ENCODE measurements at regions not wholly inside any gene's neighbourhood (a gene's known extent, or its start where the extent isn't known, plus 50 kb on each side); places are given as distances from the start of the nearest gene placed in this dataset.
"Not testable (repeated sequence)": the region's sequence is repeated elsewhere in the genome, so short reads cannot be mapped to it uniquely, and the experiment has no call there.

GRCh38 chr3:11898611-11899325, 52.1 kb upstream of the TAMM41 start:
- no peak for ATAC-seq

DNA sequence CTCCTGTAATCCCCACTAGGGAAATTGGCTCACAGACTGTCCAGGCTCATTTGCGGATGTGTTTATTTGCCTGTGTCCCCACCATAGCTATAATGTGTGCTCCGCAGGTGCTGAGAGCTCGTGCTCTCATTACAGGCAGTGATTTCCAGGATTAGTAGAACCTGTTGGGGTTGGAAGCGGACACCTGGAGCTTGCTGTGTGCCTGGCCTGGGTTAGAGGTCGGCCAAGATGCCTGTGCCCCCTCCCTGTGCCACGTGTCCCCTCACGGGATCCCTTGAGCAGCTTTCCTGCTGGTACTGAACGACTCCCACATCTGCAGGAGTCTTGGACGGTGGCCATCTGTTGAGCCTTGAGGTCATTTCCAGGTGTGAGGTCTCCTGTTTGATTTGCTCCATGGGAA, 52.7 kb upstream of the TAMM41 start:
- ATAC-seq = not testable (repeated sequence)

- no peak for ATAC-seq
Measured at GRCh38 chr3:11899826-11900225, 53.1 kb upstream of the TAMM41 start.

- ATAC-seq = no peak
Measured at GRCh38 chr3:11900824-11901223, 54.1 kb upstream of the TAMM41 start.

GRCh38 chr3:11901286-11901875, 54.7 kb upstream of the TAMM41 start:
- no peak for ATAC-seq

- ATAC-seq = no peak
Measured at GRCh38 chr3:11903047-11903446, 56.4 kb upstream of the TAMM41 start.

GRCh38 chr3:11903447-11903846, 56.8 kb upstream of the TAMM41 start:
- ATAC-seq = no peak

GRCh38 chr3:11904157-11904556, 57.5 kb upstream of the TAMM41 start:
- ATAC-seq = no peak

- no peak for ATAC-seq
Measured at GRCh38 chr3:11906407-11906806, 59.7 kb upstream of the TAMM41 start.

GRCh38 chr3:11907667-11908660, 61.3 kb upstream of the TAMM41 start:
- no peak for ATAC-seq

DNA sequence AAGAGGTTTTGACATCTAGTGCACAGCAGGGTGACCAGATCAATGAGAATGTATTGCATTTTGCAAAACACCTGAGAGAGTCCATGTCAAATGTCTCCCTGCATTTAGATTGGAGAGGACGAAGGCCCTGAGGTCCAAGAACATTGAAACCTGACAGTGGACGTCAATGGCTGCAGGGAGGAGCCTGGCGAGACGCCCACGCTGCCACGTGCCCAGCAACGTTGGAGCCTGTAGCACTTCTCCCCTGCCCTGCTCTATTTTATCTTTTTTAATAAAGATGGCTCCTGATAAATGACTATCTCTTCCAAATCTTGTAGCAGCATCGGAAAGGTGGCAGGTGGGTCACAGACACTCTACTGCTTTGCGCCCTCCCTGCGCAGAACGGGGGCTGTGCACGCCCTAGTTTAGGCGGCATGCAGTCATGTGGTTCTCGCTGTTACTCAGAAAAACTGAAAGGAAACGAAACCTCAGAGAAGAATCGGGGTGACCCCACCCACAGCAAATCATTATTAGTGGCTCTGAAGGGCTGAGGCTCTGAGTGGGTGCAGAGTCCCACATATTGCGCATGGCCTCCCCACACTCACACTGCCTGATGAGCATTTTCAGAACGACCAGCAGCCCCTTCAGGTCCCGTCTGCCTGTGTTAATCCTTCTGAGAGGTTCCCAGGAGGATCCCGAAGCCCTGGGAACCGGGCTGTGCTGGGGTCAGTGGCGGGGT, 62.5 kb upstream of the TAMM41 start:
- ATAC-seq = no peak

GRCh38 chr3:11909726-11910125, 63.0 kb upstream of the TAMM41 start:
- ATAC-seq = no peak

DNA sequence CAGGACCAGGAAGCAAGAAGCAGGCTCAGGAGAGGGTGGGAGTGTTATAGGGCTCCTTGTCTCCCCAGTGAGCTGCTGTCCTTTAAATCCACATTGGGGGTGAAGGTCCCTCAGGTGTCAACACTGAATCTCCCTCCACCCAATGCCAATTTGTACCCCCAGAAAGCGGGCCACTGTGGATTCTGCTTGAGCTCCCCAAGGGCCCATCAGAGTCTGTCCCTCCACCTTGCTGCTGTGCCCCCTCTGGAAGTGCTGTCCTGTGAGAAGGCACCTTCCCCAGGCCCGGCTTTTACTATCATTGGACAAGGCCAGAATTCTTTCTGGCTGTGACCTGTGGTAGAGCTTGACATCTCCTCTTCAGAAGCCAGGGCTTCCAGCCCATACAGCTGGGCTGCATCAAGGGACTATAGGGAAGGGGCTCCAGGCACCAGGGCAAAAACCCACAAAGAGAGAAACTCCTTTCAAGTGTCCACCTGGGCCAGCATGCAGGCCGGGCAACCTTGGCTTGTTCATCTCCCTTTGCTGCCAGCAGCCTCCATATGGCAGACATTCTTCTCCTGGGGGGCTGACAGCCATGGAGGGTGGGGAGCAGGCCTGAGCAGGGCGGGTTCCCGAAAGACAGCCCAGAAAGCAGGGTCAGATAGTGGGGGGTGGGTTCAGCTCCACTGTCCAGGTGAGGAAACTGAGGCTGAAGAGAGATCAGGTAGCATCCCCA, 63.7 kb upstream of the TAMM41 start:
- not testable (repeated sequence) for ATAC-seq

GRCh38 chr3:11910971-11911531, 64.4 kb upstream of the TAMM41 start:
- no peak for ATAC-seq

- ATAC-seq = not testable (repeated sequence)
Measured at GRCh38 chr3:11911887-11912286, 65.2 kb upstream of the TAMM41 start.

GRCh38 chr3:11913316-11913715, 66.6 kb upstream of the TAMM41 start:
- no peak for ATAC-seq

DNA sequence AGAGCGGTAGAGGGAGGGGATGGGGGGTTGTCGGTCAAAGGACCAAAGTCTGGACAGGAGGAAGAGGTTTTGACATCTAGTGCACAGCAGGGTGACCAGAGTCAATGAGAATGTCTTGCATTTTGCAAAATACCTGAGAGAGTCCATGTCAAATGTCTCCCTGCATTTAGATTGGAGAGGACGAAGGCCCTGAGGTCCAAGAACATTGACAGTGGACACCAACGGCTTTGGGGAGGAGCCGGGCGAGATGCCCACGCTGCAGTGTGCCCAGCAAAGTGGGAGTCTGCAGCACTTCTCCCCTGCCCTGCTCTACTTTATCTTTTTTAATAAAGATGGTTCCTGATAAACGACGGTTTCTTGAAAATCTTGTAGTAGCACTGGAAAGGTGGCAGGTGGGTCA, 67.4 kb upstream of the TAMM41 start:
- ATAC-seq = no peak

- no peak for ATAC-seq
Measured at GRCh38 chr3:11914651-11915050, 68.0 kb upstream of the TAMM41 start.

DNA sequence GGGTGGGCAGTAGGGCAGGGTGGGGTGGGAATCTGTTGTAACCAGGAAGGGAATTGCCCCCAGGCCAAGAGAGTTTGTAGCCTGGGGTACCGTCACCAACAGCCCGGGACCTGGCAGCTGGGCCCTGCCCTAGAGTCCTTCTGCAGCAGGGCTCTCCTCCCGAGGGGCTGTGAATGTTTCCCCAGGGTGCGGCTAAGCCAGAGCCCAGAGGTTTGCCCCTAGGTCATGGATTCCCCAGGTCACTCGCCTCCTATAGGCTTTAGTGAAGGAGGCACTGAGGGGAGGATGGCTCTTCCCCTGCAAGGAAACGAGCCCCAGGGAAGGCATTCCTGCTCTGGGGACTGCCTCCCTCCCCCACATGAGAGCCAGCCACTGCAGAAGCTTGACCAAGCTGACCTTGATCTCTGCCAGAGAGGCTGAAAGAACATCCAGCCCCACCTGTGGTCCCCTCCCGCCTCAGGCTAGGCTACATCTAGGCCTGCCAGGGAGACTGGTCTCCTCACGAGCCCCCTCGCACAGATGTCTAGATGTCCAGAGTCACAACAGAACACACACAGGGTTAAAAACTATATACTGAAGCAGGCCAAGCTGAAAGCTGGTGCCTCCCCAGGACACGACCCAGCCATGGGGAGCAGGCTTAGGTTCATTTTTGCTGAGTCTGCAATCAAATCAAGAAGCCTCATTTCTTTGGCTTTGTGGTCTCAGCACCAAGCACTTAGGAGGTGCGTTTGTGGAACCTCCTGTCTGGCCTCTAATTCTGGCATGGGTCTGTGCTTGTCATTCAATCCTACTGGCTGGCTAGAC, 69.1 kb upstream of the TAMM41 start:
- peak; percentile 25 for ATAC-seq

GRCh38 chr3:11916425-11916762, 69.7 kb upstream of the TAMM41 start:
- not testable (repeated sequence) for ATAC-seq

GRCh38 chr3:11917051-11917450, 70.4 kb upstream of the TAMM41 start:
- ATAC-seq = no peak
